MM.1S (cell line): ENCODE measurements at regions not wholly inside any gene's neighbourhood (a gene's known extent, or its start where the extent isn't known, plus 50 kb on each side); places are given as distances from the start of the nearest gene placed in this dataset.

Experiments used
- DNase-seq: peaks from one replicate; pipeline ENCODE4 v3.0.0-alpha.2; 2015
- H2AFZ ChIP-seq: fragments of 300-600 bp; sonication (generic); 2 replicates; pipeline ENCODE4 v1.6.0; 2016; ENCODE audit warnings: antibody characterized with exemption, low read length
- H3F3A ChIP-seq: fragments of 300-600 bp; sonication (generic); 2 replicates; pipeline ENCODE4 v1.6.1; 2016; ENCODE audit warnings: mild to moderate bottlenecking, antibody characterized with exemption, low read length, moderate library complexity, mixed read lengths; ENCODE audit not compliant: insufficient read depth
- H3K27ac ChIP-seq: fragments of 300-600 bp; sonication (generic); 2 replicates; pipeline ENCODE4 v1.5.1; 2016; ENCODE audit warnings: mild to moderate bottlenecking, low read length
- H3K27me3 ChIP-seq: fragments of 300-600 bp; sonication (generic); replicated peaks from 2 replicates; pipeline ENCODE4 v1.6.0; 2016; ENCODE audit warnings: low read length; ENCODE audit not compliant: insufficient read depth
- H3K36me3 ChIP-seq: fragments of 300-600 bp; sonication (generic); replicated peaks from 2 replicates; pipeline ENCODE4 v1.6.1; 2016; ENCODE audit warnings: mild to moderate bottlenecking, low read length, mixed read lengths; ENCODE audit not compliant: insufficient read depth
- H3K4me1 ChIP-seq: fragments of 300-600 bp; sonication (generic); 2 replicates; pipeline ENCODE4 v1.6.1; 2016; ENCODE audit warnings: low read length, mixed read lengths
- H3K4me2 ChIP-seq: fragments of 300-600 bp; sonication (generic); 2 replicates; pipeline ENCODE4 v1.6.0; 2016; ENCODE audit warnings: low read depth, low read length
- H3K4me3 ChIP-seq: fragments of 300-600 bp; sonication (generic); 2 replicates; pipeline ENCODE4 v1.5.1; 2016; ENCODE audit warnings: low read length, mixed read lengths
- H3K79me2 ChIP-seq: fragments of 300-600 bp; sonication (generic); 2 replicates; pipeline ENCODE4 v1.6.1; 2016; ENCODE audit warnings: mixed run types, low read length, mixed read lengths
- H3K9ac ChIP-seq: fragments of 300-600 bp; sonication (generic); 2 replicates; pipeline ENCODE4 v1.6.1; 2016; ENCODE audit warnings: low read length, mixed read lengths
- H3K9me2 ChIP-seq: fragments of 300-600 bp; sonication (generic); replicated peaks from 2 replicates; pipeline ENCODE4 v1.6.1; 2016; ENCODE audit warnings: mild to moderate bottlenecking, low read length, mixed read lengths; ENCODE audit not compliant: insufficient read depth
- H3K9me3 ChIP-seq: fragments of 300-600 bp; sonication (generic); replicated peaks from 2 replicates; pipeline ENCODE4 v1.6.1; 2016; ENCODE audit warnings: mild to moderate bottlenecking, low read length, mixed read lengths; ENCODE audit not compliant: insufficient read depth
- H4K20me1 ChIP-seq: fragments of 300-600 bp; sonication (generic); 2 replicates; pipeline ENCODE4 v1.6.1; 2016; ENCODE audit warnings: mild to moderate bottlenecking, low read length, moderate library complexity, mixed read lengths; ENCODE audit not compliant: insufficient read depth
- CTCF ChIP-seq: fragments of 300-600 bp; sonication (generic); IDR thresholded peaks from 2 replicates; pipeline ENCODE4 v1.5.1; 2016; ENCODE audit warnings: antibody characterized with exemption, low read length, mixed read lengths
- EZH2 ChIP-seq: fragments of 300-600 bp; sonication (generic); optimal IDR thresholded peaks from 2 replicates; pipeline ENCODE3; 2017; ENCODE audit warnings: low read depth, mild to moderate bottlenecking, antibody characterized with exemption, low read length, mixed read lengths
- EZH2phosphoT487 ChIP-seq: fragments of 300-600 bp; sonication (generic); IDR thresholded peaks from 2 replicates; pipeline ENCODE4 v1.6.1; 2018; ENCODE audit warnings: antibody characterized with exemption, low read length

- H3K9ac ChIP-seq, result no peak overlapping the region
- H4K20me1 ChIP-seq, result no peaks in the 10 kb centered on the region
- H3K4me2 ChIP-seq, result no peak overlapping the region
- H3K9me2 ChIP-seq, result no peaks in the 10 kb centered on the region
- no peaks in the 10 kb centered on the region for H3K27me3 ChIP-seq
- no peak for DNase-seq
- no peaks in the 10 kb centered on the region for H3K79me2 ChIP-seq
- no peak overlapping the region for H3K4me3 ChIP-seq
- H3F3A ChIP-seq, result no peaks in the 10 kb centered on the region
- H3K4me1 ChIP-seq, result no peaks in the 10 kb centered on the region
- H3K9me3 ChIP-seq, result no peaks in the 10 kb centered on the region
- H2AFZ ChIP-seq, result no peak overlapping the region
- TF ChIP-seq EZH2phosphoT487, result no peak
- TF ChIP-seq EZH2, result no peak
- no peak for TF ChIP-seq CTCF
- no peak overlapping the region for H3K27ac ChIP-seq
- H3K36me3 ChIP-seq, result no peaks in the 10 kb centered on the region
Observed at GRCh38 chr9:96027251-96028131, 152.0 kb downstream of the ERCC6L2 start.

- Histone ChIP-seq H3K9me2 (no peaks in the 10 kb centered on the region), H3K27ac (no peak overlapping the region), H3K9me3 (no peaks in the 10 kb centered on the region), H3F3A (no peaks in the 10 kb centered on the region), H3K79me2 (no peaks in the 10 kb centered on the region), H3K4me1 (no peaks in the 10 kb centered on the region), H3K4me2 (no peak overlapping the region), H3K4me3 (no peak overlapping the region), H4K20me1 (no peaks in the 10 kb centered on the region), H3K36me3 (no peaks in the 10 kb centered on the region), H3K27me3 (no peaks in the 10 kb centered on the region; the same call in 1 of the 2 replicates), H2AFZ (no peak overlapping the region), H3K9ac (no peak overlapping the region)
- TF ChIP-seq EZH2 (no peak), EZH2phosphoT487 (no peak), CTCF (no peak)
- DNase-seq, result no peak
Observed at GRCh38 chr9:96026655-96027213, 151.2 kb downstream of the ERCC6L2 start.

- no peaks in the 10 kb centered on the region for H3K4me1 ChIP-seq
- no peak overlapping the region for H3K27ac ChIP-seq
- H3F3A ChIP-seq, result no peaks in the 10 kb centered on the region
- no peak for DNase-seq
- no peak overlapping the region for H2AFZ ChIP-seq
- H3K79me2 ChIP-seq, result no peaks in the 10 kb centered on the region
- no peaks in the 10 kb centered on the region for H4K20me1 ChIP-seq
- H3K36me3 ChIP-seq, result no peaks in the 10 kb centered on the region
- H3K9me3 ChIP-seq, result no peaks in the 10 kb centered on the region
- no peak overlapping the region for H3K4me3 ChIP-seq
- no peak overlapping the region for H3K4me2 ChIP-seq
- no peak for TF ChIP-seq CTCF
- TF ChIP-seq EZH2phosphoT487, result no peak
- TF ChIP-seq EZH2, result no peak
- H3K27me3 ChIP-seq, result no peaks in the 10 kb centered on the region; the same call in 1 of the 2 replicates
- H3K9me2 ChIP-seq, result no peaks in the 10 kb centered on the region
- no peak overlapping the region for H3K9ac ChIP-seq
Observed at GRCh38 chr9:96025995-96026602, 150.6 kb downstream of the ERCC6L2 start.
